K562 (cell line): ENCODE measurements at regions not wholly inside any gene's neighbourhood (a gene's known extent, or its start where the extent isn't known, plus 50 kb on each side); places are given as distances from the start of the nearest gene placed in this dataset.

ENCODE experiments used
- ATAC-seq: fragments of 200-7000 bp; cut with Tn5 transposase; 3 replicates; pipeline ENCODE4 v1.9.1; 2020; ENCODE audit warnings: moderate library complexity
- BruUV-seq: library from RNA; stranded (reverse); fragments of 400-500 nt; replicated peaks from 2 replicates; lab custom pipeline; 2021; lab: Mats Ljungman, UMichigan
- CTCF ChIA-PET: fragments of 300-600 bp; formaldehyde crosslinking; extraction: SDS; loops from one replicate; lab custom pipeline; 2021; ENCODE audit warnings: low intra/inter-chr PET ratio; lab: Yijun Ruan, JAX
- POLR2A ChIA-PET: fragments of 300-600, 350-650 bp; sonication (Branson Sonifier 250); formaldehyde crosslinking; extraction: SDS; loops from one replicate; lab custom pipeline; 2021; ENCODE audit warnings: antibody characterized with exemption, inconsistent platforms; lab: Yijun Ruan, JAX
- DNase-seq, 4 experiments: peaks; one replicate each; pipeline versions ENCODE4 v3.0.0 to v3.0.0-alpha.2; 2011 to 2018; ENCODE audit warnings: low spot score in 3 of 4, mixed read lengths in 3 of 4; ENCODE audit errors: extremely low read depth in 1 of 4
- FAIRE-seq: peaks from 2 replicates; lab custom pipeline; 2011; peaks lifted over from hg19 to GRCh38; lab: Jason Lieb, UNC
- H2AFZ ChIP-seq: 2 replicates; pipeline ENCODE4 v1.6.0; 2011; ENCODE audit warnings: low read depth, low read length, control low read depth, inconsistent platforms
- H3K27ac ChIP-seq: fragments of 200-600 bp; 3 replicates; pipeline ENCODE4 v1.8.0; 2011; ENCODE audit warnings: low read depth, mild to moderate bottlenecking, control low read depth, inconsistent platforms, low read length, moderate library complexity, mixed read lengths; ENCODE audit errors: extremely low read depth
- H3K27me3 ChIP-seq, 2 experiments: fragments of 300-600 bp in 1 of 2; 2 replicates in 1 of 2; 3 replicates in 1 of 2; pipeline versions ENCODE4 v1.6.0 to v1.8.0; 2011; ENCODE audit warnings: inconsistent platforms in 2 of 2, low read length in 2 of 2, mild to moderate bottlenecking in 1 of 2, mixed read lengths in 1 of 2, moderate library complexity in 1 of 2; ENCODE audit not compliant: control insufficient read depth in 2 of 2, insufficient read depth in 2 of 2
- H3K36me3 ChIP-seq: fragments of 300-600 bp; 3 replicates; pipeline ENCODE4 v1.8.0; 2011; ENCODE audit warnings: mild to moderate bottlenecking, low read length, inconsistent platforms; ENCODE audit not compliant: control insufficient read depth, insufficient read depth
- H3K4me1 ChIP-seq, 2 experiments: fragments of 200-600 bp in 1 of 2; replicated peaks in 1 of 2; 2 replicates in 1 of 2; 3 replicates in 1 of 2; pipeline versions ENCODE4 v1.5.1 to v1.8.0; 2011; ENCODE audit warnings: inconsistent platforms in 2 of 2, low read length in 2 of 2, mild to moderate bottlenecking in 1 of 2, mixed read lengths in 1 of 2, moderate library complexity in 1 of 2; ENCODE audit not compliant: control insufficient read depth in 2 of 2, insufficient read depth in 2 of 2
- H3K4me2 ChIP-seq: 2 replicates; pipeline ENCODE4 v1.6.1; 2011; ENCODE audit warnings: low read length, control low read depth, inconsistent platforms, mixed read lengths; ENCODE audit not compliant: insufficient read depth
- H3K4me3 ChIP-seq: fragments of 200-600 bp; sonication (generic), shearing (Covaris generic); 2 replicates; pipeline ENCODE4 v1.5.1; 2016; ENCODE audit warnings: control low read depth, inconsistent platforms
- H3K79me2 ChIP-seq: fragments of 200-600 bp; 3 replicates; pipeline ENCODE4 v1.8.0; 2011; ENCODE audit warnings: low read length, inconsistent platforms; ENCODE audit not compliant: control insufficient read depth, insufficient read depth
- H3K9ac ChIP-seq, 2 experiments: 2 replicates each; pipeline versions ENCODE4 v1.6.0 to v1.6.1; 2011; ENCODE audit warnings: low read depth in 2 of 2, low read length in 2 of 2, control low read depth in 1 of 2, inconsistent platforms in 1 of 2, mild to moderate bottlenecking in 1 of 2, mixed read lengths in 1 of 2; ENCODE audit not compliant: insufficient read depth in 1 of 2
- H3K9me1 ChIP-seq: one replicate; pipeline ENCODE4 v1.6.0; 2011; ENCODE audit warnings: inconsistent platforms, mild to moderate bottlenecking, low read length, moderate library complexity; ENCODE audit not compliant: control insufficient read depth, insufficient read depth
- H3K9me3 ChIP-seq: replicated peaks from 2 replicates; pipeline ENCODE4 v1.5.1; 2011; ENCODE audit warnings: low read depth, low read length, inconsistent platforms; ENCODE audit not compliant: control insufficient read depth, insufficient read depth
- H4K20me1 ChIP-seq: replicated peaks from 2 replicates; pipeline ENCODE4 v1.6.1; 2011; ENCODE audit warnings: low read length, inconsistent platforms, mixed read lengths; ENCODE audit not compliant: control insufficient read depth, insufficient read depth
- ARHGAP35 ChIP-seq: fragments of 450-650 bp; IDR thresholded peaks from 2 replicates; pipeline ENCODE4 v1.6.1; 2018; ENCODE audit not compliant: partially characterized antibody
- ARID4B ChIP-seq: sonication (generic); formaldehyde crosslinking; IDR thresholded peaks from 2 replicates; pipeline ENCODE4 v1.8.0; 2022; ENCODE audit warnings: mild to moderate bottlenecking, missing genetic modification reagents
- BCOR ChIP-seq: fragments of 450-650 bp; IDR thresholded peaks from 2 replicates; pipeline ENCODE4 v1.6.1; 2016
- CCAR2 ChIP-seq: fragments of 200-400 bp; formaldehyde crosslinking; IDR thresholded peaks from 2 replicates; pipeline ENCODE4 v1.6.1; 2017; ENCODE audit warnings: mild to moderate bottlenecking, low read depth, low read length
- E2F8 ChIP-seq: fragments of 450-650 bp; IDR thresholded peaks from 2 replicates; pipeline ENCODE4 v1.7.1; 2018; ENCODE audit warnings: mild to moderate bottlenecking, low read depth; ENCODE audit not compliant: partially characterized antibody
- FOXP1 ChIP-seq: sonication (generic); formaldehyde crosslinking; IDR thresholded peaks from 2 replicates; pipeline ENCODE4 v1.8.0; 2022; ENCODE audit warnings: mild to moderate bottlenecking, missing genetic modification reagents
- HDAC6 ChIP-seq: IDR thresholded peaks from 2 replicates; pipeline ENCODE4 v1.6.1; 2012; ENCODE audit warnings: low read depth, mild to moderate bottlenecking, control low read depth, inconsistent platforms, low read length, moderate library complexity
- IRF2 ChIP-seq: sonication (generic); formaldehyde crosslinking; IDR thresholded peaks from 2 replicates; pipeline ENCODE4 v1.8.1; 2022; ENCODE audit warnings: mild to moderate bottlenecking, missing genetic modification reagents
- NR1H2 ChIP-seq: sonication (generic); formaldehyde crosslinking; IDR thresholded peaks from 2 replicates; pipeline ENCODE4 v1.4.0; 2020; ENCODE audit warnings: mild to moderate bottlenecking, missing genetic modification reagents
- TAF9B ChIP-seq: fragments of 450-650 bp; IDR thresholded peaks from 2 replicates; pipeline ENCODE4 v1.6.1; 2018; ENCODE audit warnings: mild to moderate bottlenecking; ENCODE audit not compliant: partially characterized antibody
- U2AF2 ChIP-seq: fragments of 200-400 bp; formaldehyde crosslinking; optimal IDR thresholded peaks from 2 replicates; pipeline ENCODE3; 2017; ENCODE audit warnings: low read depth, mild to moderate bottlenecking, low read length
- ZNF224 ChIP-seq: sonication (generic); formaldehyde crosslinking; IDR thresholded peaks from 2 replicates; pipeline ENCODE4 v1.8.0; 2022; ENCODE audit warnings: mild to moderate bottlenecking, missing genetic modification reagents
- ZNF76 ChIP-seq: fragments of 250-450 bp; sonication (Bioruptor Pico); IDR thresholded peaks from 2 replicates; pipeline ENCODE4 v1.4.0; 2020; ENCODE audit warnings: mild to moderate bottlenecking, moderate library complexity, borderline replicate concordance
- ZSCAN32 ChIP-seq: fragments of 450-650 bp; formaldehyde crosslinking; IDR thresholded peaks from 2 replicates; pipeline ENCODE4 v1.4.0; 2020; ENCODE audit warnings: mild to moderate bottlenecking, moderate library complexity
- WGBS: fragments of 100-300 bp; shearing (Covaris generic); methylation state at CpG from one replicate; pipeline ENCODE4 v1.1.6; 2016; ENCODE audit warnings: low coverage, mixed read lengths; ENCODE audit not compliant: insufficient coverage; ENCODE audit errors: missing lambda C conversion rate; 5-methylcytosine and 5-hydroxymethylcytosine counted together
- in situ Hi-C: fragments of 300-500 bp; cut with MboI; formaldehyde crosslinking; loops from 4 replicates; pipeline ENCODE4 v1.15.0; 2018; ENCODE audit warnings: inconsistent platforms, mixed read lengths
- intact Hi-C: fragments of 100-400 bp; cut with micrococcal nuclease; formaldehyde crosslinking; loops from 2 replicates; pipeline ENCODE4 v1.14.2; 2022

GRCh38 chr11:112368381-112368780, 107.7 kb upstream of the PLET1 start:
- Histone ChIP-seq H3K9me1 (no peaks in the 10 kb centered on the region), H3K4me3 (no peak overlapping the region), H3K27me3 (peaks cover 0 to 22% of the 10 kb centered on the region in 2 experiments; a peak in 3 of 5 replicates), H3K9ac (no peak overlapping the region), H3K4me1 (peaks cover 0 to 8% of the 10 kb centered on the region in 2 experiments; a peak in 1 of 5 replicates), H4K20me1 (no peaks in the 10 kb centered on the region; the same call in 1 of the 2 replicates), H3K9me3 (no peaks in the 10 kb centered on the region), H2AFZ (no peak overlapping the region), H3K27ac (no peak overlapping the region), H3K4me2 (no peak overlapping the region), H3K36me3 (no peaks in the 10 kb centered on the region), H3K79me2 (no peaks in the 10 kb centered on the region)
- intact Hi-C loops (no loop called here), in situ Hi-C loops (no loop called here)
- ChIA-PET POLR2A (no interaction called here), CTCF (no interaction called here)
- 0% methylated on average over 1 of the region's 1 CpG for WGBS
- DNase-seq, result no peak
- TF ChIP-seq BCOR (no peak), ARID4B (no peak), E2F8 (no peak), ZNF76 (CRISPR knock-in tag) (no peak), IRF2 (no peak), U2AF2 (no peak), ZNF224 (CRISPR knock-in tag) (no peak), FOXP1 (CRISPR knock-in tag) (no peak), TAF9B (no peak), CCAR2 (no peak), NR1H2 (no peak), ZSCAN32 (no peak), HDAC6 (no peak), ARHGAP35 (no peak)
- no peak for ATAC-seq
- no peak for FAIRE-seq
- no TSS peak for BruUV-seq
